ENCODE measurements at regions not wholly inside any gene's neighbourhood (a gene's known extent, or its start where the extent isn't known, plus 50 kb on each side); places are given as distances from the start of the nearest gene placed in this dataset.
A peak's percentile ranks its signal among the peaks of the same experiment; 100 is the strongest.

DNA sequence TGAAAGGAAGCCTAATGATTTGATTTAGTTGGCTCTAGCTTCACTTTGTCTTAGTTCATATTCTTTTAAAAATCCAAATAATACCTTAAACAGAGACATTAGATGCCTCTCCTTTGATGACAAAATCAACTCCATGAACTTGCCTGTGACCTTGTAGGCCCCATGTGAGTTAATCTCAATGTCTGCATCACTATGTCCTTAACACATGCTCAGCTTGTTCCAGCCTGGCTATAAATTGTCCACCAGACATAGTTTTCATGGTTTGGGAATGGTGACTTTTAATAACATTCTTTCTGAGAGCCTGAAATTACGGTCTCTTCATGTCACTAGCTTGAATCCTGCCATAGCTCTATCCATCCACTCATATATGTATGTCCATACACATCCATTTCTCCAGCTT lies 656.3 kb upstream of the IGFBP3 start:
- intact Hi-C loops (cut with DNase I) = no loop called here
- Histone ChIP-seq H3K27me3 (no peaks in the 10 kb centered on the region), H3K9me3 (no peaks in the 10 kb centered on the region), H3K36me3 (no peaks in the 10 kb centered on the region), H3K4me1 (no peaks in the 10 kb centered on the region), H3K27ac (peak overlapping the region in 7 of 12 donors; percentile 3 to 70 (median 41)), H3K4me3 (no peak overlapping the region)
- TF ChIP-seq POLR2A (IDR thresholded peaks at IDR 0.05) = no peak
- TF ChIP-seq, protein P1, sequence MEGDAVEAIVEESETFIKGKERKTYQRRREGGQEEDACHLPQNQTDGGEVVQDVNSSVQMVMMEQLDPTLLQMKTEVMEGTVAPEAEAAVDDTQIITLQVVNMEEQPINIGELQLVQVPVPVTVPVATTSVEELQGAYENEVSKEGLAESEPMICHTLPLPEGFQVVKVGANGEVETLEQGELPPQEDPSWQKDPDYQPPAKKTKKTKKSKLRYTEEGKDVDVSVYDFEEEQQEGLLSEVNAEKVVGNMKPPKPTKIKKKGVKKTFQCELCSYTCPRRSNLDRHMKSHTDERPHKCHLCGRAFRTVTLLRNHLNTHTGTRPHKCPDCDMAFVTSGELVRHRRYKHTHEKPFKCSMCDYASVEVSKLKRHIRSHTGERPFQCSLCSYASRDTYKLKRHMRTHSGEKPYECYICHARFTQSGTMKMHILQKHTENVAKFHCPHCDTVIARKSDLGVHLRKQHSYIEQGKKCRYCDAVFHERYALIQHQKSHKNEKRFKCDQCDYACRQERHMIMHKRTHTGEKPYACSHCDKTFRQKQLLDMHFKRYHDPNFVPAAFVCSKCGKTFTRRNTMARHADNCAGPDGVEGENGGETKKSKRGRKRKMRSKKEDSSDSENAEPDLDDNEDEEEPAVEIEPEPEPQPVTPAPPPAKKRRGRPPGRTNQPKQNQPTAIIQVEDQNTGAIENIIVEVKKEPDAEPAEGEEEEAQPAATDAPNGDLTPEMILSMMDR (IDR thresholded peaks at IDR 0.05) = no peak
- ATAC-seq = peak in 1 of 4 donors; percentile 43
- no peak for DNase-seq
- 82 to 89% (median 86%) methylated on average over 1 of the region's 1 CpG for WGBS, 4 donors

DNA sequence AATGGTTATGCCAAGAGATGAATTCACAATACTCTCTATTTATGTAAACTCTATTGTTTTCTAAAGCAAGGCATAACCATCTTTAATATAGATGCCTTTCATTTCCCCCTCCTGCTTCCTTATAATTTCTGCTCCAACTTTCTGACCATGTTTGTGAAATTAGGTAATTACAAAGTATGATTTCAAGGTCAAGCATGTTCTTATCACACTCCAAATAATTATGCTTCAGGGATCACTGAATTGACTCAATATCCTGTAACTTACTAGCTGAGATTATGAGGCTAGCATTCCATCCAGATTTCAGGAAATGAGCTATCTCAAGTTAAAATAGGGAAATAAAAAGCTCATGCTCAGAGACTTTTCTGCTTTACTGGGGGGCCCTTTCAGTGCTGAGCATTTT lies 655.9 kb upstream of the IGFBP3 start:
- Histone ChIP-seq H3K36me3 (no peaks in the 10 kb centered on the region), H3K4me1 (no peaks in the 10 kb centered on the region), H3K9me3 (no peaks in the 10 kb centered on the region), H3K27me3 (no peaks in the 10 kb centered on the region), H3K4me3 (no peak overlapping the region), H3K27ac (peak overlapping the region in 5 of 12 donors; percentile 3 to 70 (median 41))
- TF ChIP-seq, protein P1 (IDR thresholded peaks at IDR 0.05) = no peak
- no peak for TF ChIP-seq POLR2A (IDR thresholded peaks at IDR 0.05)
- ATAC-seq (peak in 3 of 4 donors; percentile 58 to 79 (median 77)), DNase-seq (no peak)
- intact Hi-C loops (cut with DNase I) = no loop called here

DNA sequence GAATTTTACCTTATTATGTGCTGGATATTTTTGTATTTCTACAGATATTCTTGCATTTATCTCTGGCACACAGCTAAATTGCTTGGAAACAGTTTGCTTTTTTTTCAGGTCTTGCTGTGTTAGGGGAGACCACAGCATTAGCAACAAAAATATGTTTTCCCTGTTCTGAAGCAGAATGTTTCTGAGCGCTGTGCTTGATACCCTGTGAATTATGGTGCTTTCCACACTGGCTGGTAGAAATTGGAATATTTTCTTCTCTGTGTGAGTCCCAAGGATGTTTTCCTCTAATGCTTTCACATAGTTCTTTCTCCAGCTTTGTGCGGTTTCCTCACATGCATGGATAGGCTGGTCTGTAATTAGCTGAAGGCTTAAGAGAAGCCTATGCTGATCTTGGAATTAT lies 651.6 kb upstream of the IGFBP3 start:
- Histone ChIP-seq H3K27ac (no peak overlapping the region), H3K27me3 (no peaks in the 10 kb centered on the region), H3K4me3 (no peak overlapping the region), H3K36me3 (no peaks in the 10 kb centered on the region), H3K4me1 (peaks cover 0 to 10% (median 0%) of the 10 kb centered on the region in 12 donors), H3K9me3 (no peaks in the 10 kb centered on the region)
- intact Hi-C loops (cut with DNase I) = no loop called here
- no peak for DNase-seq
- WGBS, 4 donors = 48 to 100% (median 66%) methylated on average over 2 of the region's 2 CpGs
- TF ChIP-seq, protein P1 (IDR thresholded peaks at IDR 0.05) = no peak
- no peak for TF ChIP-seq POLR2A (IDR thresholded peaks at IDR 0.05)
- ATAC-seq = no peak

GRCh38 chr7:46571996-46572395 lies 650.9 kb upstream of the IGFBP3 start:
- Histone ChIP-seq H3K9me3 (no peaks in the 10 kb centered on the region), H3K4me1 (peaks cover 0 to 10% (median 0%) of the 10 kb centered on the region in 12 donors), H3K36me3 (no peaks in the 10 kb centered on the region), H3K4me3 (no peak overlapping the region), H3K27me3 (no peaks in the 10 kb centered on the region), H3K27ac (no peak overlapping the region)
- intact Hi-C loops (cut with DNase I) = no loop called here
- DNase-seq (no peak), ATAC-seq (no peak)
- TF ChIP-seq, protein P1 (IDR thresholded peaks at IDR 0.05) = no peak
- no peak for TF ChIP-seq POLR2A (IDR thresholded peaks at IDR 0.05)
- WGBS, 4 donors = 94 to 96% (median 94%) methylated on average over 5 of the region's 5 CpGs

Measured in heart left ventricle (tissue), 16 donors.